ENCODE measurements at regions not wholly inside any gene's neighbourhood (a gene's known extent, or its start where the extent isn't known, plus 50 kb on each side); places are given as distances from the start of the nearest gene placed in this dataset.

DNA sequence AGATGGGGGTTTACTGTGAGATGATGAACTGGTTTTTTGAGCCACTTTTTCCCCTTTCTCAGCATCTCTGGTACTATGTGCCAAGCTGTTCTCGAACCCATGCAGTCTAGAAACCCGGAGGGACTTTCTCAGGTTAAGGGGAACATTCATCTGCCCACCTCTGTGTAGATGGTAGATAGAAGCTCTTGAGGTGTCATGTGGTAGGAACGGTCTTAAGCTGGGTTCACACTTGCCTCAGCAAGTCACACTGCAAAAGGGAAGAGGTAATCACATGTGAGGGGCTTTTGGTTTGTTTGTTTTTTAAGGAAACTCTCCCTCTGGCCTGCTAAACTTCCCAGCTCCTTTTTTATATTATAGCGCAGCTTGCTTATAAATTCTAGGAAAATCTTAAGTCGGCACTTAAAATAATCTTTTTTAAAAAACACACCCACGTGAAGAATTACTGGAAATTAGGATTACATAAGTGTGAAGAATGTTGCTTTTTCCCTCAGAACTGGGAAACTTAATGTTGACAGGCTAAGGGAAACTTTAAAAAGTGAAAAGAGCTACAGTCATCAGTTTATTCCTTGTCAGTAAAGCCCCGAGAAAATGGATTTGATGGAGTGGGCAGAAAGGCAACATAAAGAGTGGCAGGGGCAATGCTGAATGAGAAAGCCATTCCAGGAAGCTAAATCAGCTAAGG lies 430.3 kb downstream of the ARHGEF28 start:
- H4K20me1 ChIP-seq (ENCODE audit: low read length): no peaks in the 10 kb centered on the region
- no TSS peak for BruUV-seq (replicated peaks)
- ChIA-PET CTCF (no interaction called here), POLR2A (ENCODE audit: unreplicated experiment) (no interaction called here)
- H3K4me3 ChIP-seq (ENCODE audit: low read length): no peak overlapping the region
- H3K27me3 ChIP-seq (ENCODE audit: low read length): no peaks in the 10 kb centered on the region
- no peaks in the 10 kb centered on the region for H3F3A ChIP-seq (ENCODE audit: low read length, unreplicated experiment)
- DNase-seq (no peak), ATAC-seq (no peak)
- intact Hi-C loops (cut with micrococcal nuclease): loop anchor here (5.0 kb wide), 1 partner anchor 69 kb away; no protein-coding TSS in a partner anchor
- H3K27ac ChIP-seq (ENCODE audit: low read length): no peak overlapping the region
- H3K9me3 ChIP-seq (ENCODE audit: low read length): no peaks in the 10 kb centered on the region
- H3K36me3 ChIP-seq (ENCODE audit: low read depth, low read length): no peaks in the 10 kb centered on the region
- no peak overlapping the region for H3K9ac ChIP-seq (ENCODE audit: low read length)
- TF ChIP-seq, protein P1, sequence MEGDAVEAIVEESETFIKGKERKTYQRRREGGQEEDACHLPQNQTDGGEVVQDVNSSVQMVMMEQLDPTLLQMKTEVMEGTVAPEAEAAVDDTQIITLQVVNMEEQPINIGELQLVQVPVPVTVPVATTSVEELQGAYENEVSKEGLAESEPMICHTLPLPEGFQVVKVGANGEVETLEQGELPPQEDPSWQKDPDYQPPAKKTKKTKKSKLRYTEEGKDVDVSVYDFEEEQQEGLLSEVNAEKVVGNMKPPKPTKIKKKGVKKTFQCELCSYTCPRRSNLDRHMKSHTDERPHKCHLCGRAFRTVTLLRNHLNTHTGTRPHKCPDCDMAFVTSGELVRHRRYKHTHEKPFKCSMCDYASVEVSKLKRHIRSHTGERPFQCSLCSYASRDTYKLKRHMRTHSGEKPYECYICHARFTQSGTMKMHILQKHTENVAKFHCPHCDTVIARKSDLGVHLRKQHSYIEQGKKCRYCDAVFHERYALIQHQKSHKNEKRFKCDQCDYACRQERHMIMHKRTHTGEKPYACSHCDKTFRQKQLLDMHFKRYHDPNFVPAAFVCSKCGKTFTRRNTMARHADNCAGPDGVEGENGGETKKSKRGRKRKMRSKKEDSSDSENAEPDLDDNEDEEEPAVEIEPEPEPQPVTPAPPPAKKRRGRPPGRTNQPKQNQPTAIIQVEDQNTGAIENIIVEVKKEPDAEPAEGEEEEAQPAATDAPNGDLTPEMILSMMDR (conservative IDR thresholded peaks at IDR 0.05; ENCODE audit: low read depth, low read length): no peak
- no peaks in the 10 kb centered on the region for H3K79me2 ChIP-seq (ENCODE audit: low read length)
- H3K9me2 ChIP-seq (replicated peaks; ENCODE audit: low read length): no peaks in the 10 kb centered on the region
- no peak overlapping the region for H3K4me2 ChIP-seq (ENCODE audit: low read length)
- no peak overlapping the region for H2AFZ ChIP-seq (ENCODE audit: low read length)
- H3K4me1 ChIP-seq (ENCODE audit: insufficient read depth, low read length): peaks cover 4% of the 10 kb centered on the region; the same call in 1 of the 2 replicates

DNA sequence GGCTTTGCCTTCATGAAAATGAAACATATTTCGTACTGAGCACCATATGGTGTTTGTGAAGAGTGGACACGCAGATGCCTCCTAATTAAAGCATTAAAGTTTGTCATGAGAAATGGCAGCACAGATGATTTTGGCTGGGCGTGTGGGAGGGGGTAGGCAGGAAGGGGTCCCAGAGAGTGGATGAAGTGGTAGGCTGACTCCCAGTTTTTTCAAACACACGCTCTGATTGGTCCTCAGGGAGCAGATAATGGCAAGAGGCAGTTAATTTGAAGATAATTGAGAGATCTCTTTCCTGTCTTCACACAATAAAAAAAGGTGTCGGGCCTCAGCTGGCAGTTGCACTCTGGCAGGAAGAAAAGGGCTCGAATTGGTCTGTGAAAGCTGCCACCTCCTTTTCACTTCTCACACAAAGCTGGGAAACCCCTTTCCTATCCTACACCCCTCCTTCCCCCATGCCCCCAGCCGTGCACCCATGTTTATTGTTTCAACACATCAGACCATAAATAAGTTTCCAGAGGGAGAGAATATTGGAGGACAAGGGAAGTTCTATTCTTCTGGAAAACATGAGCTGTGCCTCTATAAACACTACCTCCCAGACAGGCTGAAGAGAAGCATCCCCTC lies 429.6 kb downstream of the ARHGEF28 start:
- no TSS peak for BruUV-seq (replicated peaks)
- no peak overlapping the region for H2AFZ ChIP-seq (ENCODE audit: low read length)

More for the DNA sequence above, 429.6 kb downstream of the ARHGEF28 start:
- Histone ChIP-seq H3K79me2 (ENCODE audit: low read length) (no peaks in the 10 kb centered on the region), H4K20me1 (ENCODE audit: low read length) (no peaks in the 10 kb centered on the region), H3K4me3 (ENCODE audit: low read length) (no peak overlapping the region), H3K4me2 (ENCODE audit: low read length) (no peak overlapping the region), H3K27ac (ENCODE audit: low read length) (no peak overlapping the region), H3K9me3 (ENCODE audit: low read length) (no peaks in the 10 kb centered on the region), H3F3A (ENCODE audit: low read length, unreplicated experiment) (no peaks in the 10 kb centered on the region), H3K4me1 (ENCODE audit: insufficient read depth, low read length) (peaks cover 4% of the 10 kb centered on the region; the same call in 1 of the 2 replicates), H3K9me2 (replicated peaks; ENCODE audit: low read length) (no peaks in the 10 kb centered on the region), H3K27me3 (ENCODE audit: low read length) (no peaks in the 10 kb centered on the region), H3K9ac (ENCODE audit: low read length) (no peak overlapping the region), H3K36me3 (ENCODE audit: low read depth, low read length) (no peaks in the 10 kb centered on the region)
- no peak for DNase-seq
- ATAC-seq: no peak
- intact Hi-C loops (cut with micrococcal nuclease): loop anchor here (5.0 kb wide), 1 partner anchor 68 kb away; no protein-coding TSS in a partner anchor
- ChIA-PET POLR2A (ENCODE audit: unreplicated experiment) (no interaction called here), CTCF (no interaction called here)
- no peak for TF ChIP-seq EZH2phosphoT487 (IDR thresholded peaks at IDR 0.05; ENCODE audit: borderline replicate concordance, low read length)
- TF ChIP-seq, protein P1 (conservative IDR thresholded peaks at IDR 0.05; ENCODE audit: low read depth, low read length): no peak
- TF ChIP-seq EZH2 (IDR thresholded peaks at IDR 0.05; ENCODE audit: low read length, unreplicated experiment): no peak
